ENCODE measurements at regions not wholly inside any gene's neighbourhood (a gene's known extent, or its start where the extent isn't known, plus 50 kb on each side); places are given as distances from the start of the nearest gene placed in this dataset.

- Histone ChIP-seq H3K4me1 (ENCODE audit: insufficient read depth, low read length) (no peaks in the 10 kb centered on the region), H3K27ac (ENCODE audit: low read depth, low read length) (no peak overlapping the region), H3K4me3 (ENCODE audit: low read length) (no peak overlapping the region), H3K36me3 (ENCODE audit: insufficient read depth, low read length) (no peaks in the 10 kb centered on the region), H3K27me3 (ENCODE audit: insufficient read depth, low read length, poor library complexity, severe bottlenecking) (no peaks in the 10 kb centered on the region), H3K9me3 (ENCODE audit: low read length) (no peaks in the 10 kb centered on the region)
- no peaks in the 10 kb centered on the region for H3K9me3 Mint-ChIP-seq
- CTCF ChIA-PET, result no interaction called here
- no peaks in the 10 kb centered on the region for H3K36me3 Mint-ChIP-seq
- H3K4me3 Mint-ChIP-seq, result no peak overlapping the region
- no peaks in the 10 kb centered on the region for H3K4me1 Mint-ChIP-seq
- POLR2A ChIA-PET, result no interaction called here
- peaks cover 0 to 1% of the 10 kb centered on the region in 2 donors for H3K27me3 Mint-ChIP-seq
- DNase-seq, result no peak
- no peak overlapping the region for H3K27ac Mint-ChIP-seq
These were observed 628.2 kb downstream of the NTRK3 start for GRCh38 chr15:87628311-87628710.

GRCh38 chr15:87626860-87627259 lies 629.7 kb downstream of the NTRK3 start:
- H3K27ac ChIP-seq (ENCODE audit: low read depth, low read length), result no peak overlapping the region
- no peak overlapping the region for H3K4me3 Mint-ChIP-seq
- H3K4me1 ChIP-seq (ENCODE audit: insufficient read depth, low read length), result no peaks in the 10 kb centered on the region
- peaks cover 0 to under 1% (median 0%) of the 10 kb centered on the region in 3 donors for H3K36me3 Mint-ChIP-seq
- ChIA-PET CTCF (no interaction called here), POLR2A (no interaction called here)
- DNase-seq, result no peak
- peaks cover 0 to 5% (median 2%) of the 10 kb centered on the region in 5 donors for H3K9me3 Mint-ChIP-seq
- H3K27me3 Mint-ChIP-seq, result peaks cover 0 to under 1% of the 10 kb centered on the region in 2 donors
- H3K36me3 ChIP-seq (ENCODE audit: insufficient read depth, low read length), result no peaks in the 10 kb centered on the region
- H3K4me3 ChIP-seq (ENCODE audit: low read length), result no peak overlapping the region
- H3K27me3 ChIP-seq (ENCODE audit: insufficient read depth, low read length, poor library complexity, severe bottlenecking), result no peaks in the 10 kb centered on the region
- H3K27ac Mint-ChIP-seq, result no peak overlapping the region
- no peaks in the 10 kb centered on the region for H3K4me1 Mint-ChIP-seq
- H3K9me3 ChIP-seq (ENCODE audit: low read length), result no peaks in the 10 kb centered on the region

- no peaks in the 10 kb centered on the region for H3K36me3 ChIP-seq (ENCODE audit: insufficient read depth, low read length)
- no peaks in the 10 kb centered on the region for H3K27me3 ChIP-seq (ENCODE audit: insufficient read depth, low read length, poor library complexity, severe bottlenecking)
- no peaks in the 10 kb centered on the region for H3K4me1 ChIP-seq (ENCODE audit: insufficient read depth, low read length)
- H3K27ac Mint-ChIP-seq, result no peak overlapping the region
- CTCF ChIA-PET, result no interaction called here
- no peak overlapping the region for H3K4me3 Mint-ChIP-seq
- no peak overlapping the region for H3K4me3 ChIP-seq (ENCODE audit: low read length)
- POLR2A ChIA-PET, result no interaction called here
- H3K27ac ChIP-seq (ENCODE audit: low read depth, low read length), result no peak overlapping the region
- H3K4me1 Mint-ChIP-seq, result peaks cover 0 to 2% (median 0%) of the 10 kb centered on the region in 3 donors
- DNase-seq, result no peak
- peaks cover 0 to 3% of the 10 kb centered on the region in 2 donors for H3K27me3 Mint-ChIP-seq
- peaks cover 0 to 1% (median 0%) of the 10 kb centered on the region in 3 donors for H3K36me3 Mint-ChIP-seq
- no peaks in the 10 kb centered on the region for H3K9me3 ChIP-seq (ENCODE audit: low read length)
- H3K9me3 Mint-ChIP-seq, result peaks cover 0 to 6% (median 3%) of the 10 kb centered on the region in 5 donors
These were observed 632.7 kb downstream of the NTRK3 start for GRCh38 chr15:87623832-87624231.

DNA sequence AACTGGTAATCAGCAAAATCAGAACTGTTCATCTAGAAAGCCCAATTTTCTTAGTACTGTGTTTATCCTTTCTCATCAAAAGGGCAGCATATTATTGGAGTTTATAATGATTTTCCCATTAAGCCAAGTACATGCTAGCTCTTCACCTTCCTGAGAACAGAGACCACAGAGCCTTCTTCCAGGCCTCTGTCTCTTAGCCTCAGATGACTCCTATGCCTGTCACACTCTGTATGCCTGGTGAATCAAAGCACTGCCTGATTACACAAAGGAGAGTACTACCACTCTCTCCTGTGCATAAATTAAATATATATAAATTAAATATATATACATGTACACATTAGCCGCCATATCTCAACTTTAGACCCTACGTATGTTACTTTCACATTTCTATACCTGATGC lies 636.1 kb downstream of the NTRK3 start:
- Mint-ChIP-seq H3K4me1 (peaks cover 0 to 5% (median 0%) of the 10 kb centered on the region in 3 donors), H3K27ac (no peak overlapping the region), H3K27me3 (peaks cover 0 to 3% of the 10 kb centered on the region in 2 donors), H3K9me3 (peaks cover 0 to 6% (median 3%) of the 10 kb centered on the region in 5 donors), H3K4me3 (no peak overlapping the region), H3K36me3 (peaks cover 0 to 1% (median 0%) of the 10 kb centered on the region in 3 donors)
- Histone ChIP-seq H3K9me3 (ENCODE audit: low read length) (no peaks in the 10 kb centered on the region), H3K27me3 (ENCODE audit: insufficient read depth, low read length, poor library complexity, severe bottlenecking) (no peaks in the 10 kb centered on the region), H3K4me3 (ENCODE audit: low read length) (no peak overlapping the region), H3K36me3 (ENCODE audit: insufficient read depth, low read length) (no peaks in the 10 kb centered on the region), H3K27ac (ENCODE audit: low read depth, low read length) (no peak overlapping the region), H3K4me1 (ENCODE audit: insufficient read depth, low read length) (no peaks in the 10 kb centered on the region)
- ChIA-PET CTCF (no interaction called here), POLR2A (no interaction called here)
- DNase-seq, result no peak

GRCh38 chr15:87619161-87619960 lies 637.2 kb downstream of the NTRK3 start:
- H3K9me3 Mint-ChIP-seq, result peaks cover 0 to 6% (median 6%) of the 10 kb centered on the region in 5 donors
- H3K27ac ChIP-seq (ENCODE audit: low read depth, low read length), result no peak overlapping the region
- no peak overlapping the region for H3K4me3 ChIP-seq (ENCODE audit: low read length)
- H3K27ac Mint-ChIP-seq, result no peak overlapping the region
- no peaks in the 10 kb centered on the region for H3K36me3 ChIP-seq (ENCODE audit: insufficient read depth, low read length)
- ChIA-PET POLR2A (no interaction called here), CTCF (no interaction called here)
- peaks cover 0 to 1% (median 0%) of the 10 kb centered on the region in 3 donors for H3K36me3 Mint-ChIP-seq
- peaks cover 0 to 9% of the 10 kb centered on the region in 2 donors for H3K27me3 Mint-ChIP-seq
- H3K27me3 ChIP-seq (ENCODE audit: insufficient read depth, low read length, poor library complexity, severe bottlenecking), result no peaks in the 10 kb centered on the region
- peaks cover 0 to 5% (median 0%) of the 10 kb centered on the region in 3 donors for H3K4me1 Mint-ChIP-seq
- H3K4me1 ChIP-seq (ENCODE audit: insufficient read depth, low read length), result no peaks in the 10 kb centered on the region
- no peaks in the 10 kb centered on the region for H3K9me3 ChIP-seq (ENCODE audit: low read length)
- no peak for DNase-seq
- H3K4me3 Mint-ChIP-seq, result no peak overlapping the region

GRCh38 chr15:87618203-87618725 lies 638.3 kb downstream of the NTRK3 start:
- peaks cover 0 to 1% (median 0%) of the 10 kb centered on the region in 3 donors for H3K36me3 Mint-ChIP-seq
- no peak overlapping the region for H3K4me3 Mint-ChIP-seq
- H3K27ac Mint-ChIP-seq, result no peak overlapping the region
- no peak for DNase-seq
- no peak overlapping the region for H3K27ac ChIP-seq (ENCODE audit: low read depth, low read length)
- H3K4me1 Mint-ChIP-seq, result peaks cover 0 to 5% (median 0%) of the 10 kb centered on the region in 3 donors
- H3K36me3 ChIP-seq (ENCODE audit: insufficient read depth, low read length), result no peaks in the 10 kb centered on the region
- H3K27me3 ChIP-seq (ENCODE audit: insufficient read depth, low read length, poor library complexity, severe bottlenecking), result no peaks in the 10 kb centered on the region
- ChIA-PET POLR2A (no interaction called here), CTCF (no interaction called here)
- no peaks in the 10 kb centered on the region for H3K4me1 ChIP-seq (ENCODE audit: insufficient read depth, low read length)
- H3K9me3 ChIP-seq (ENCODE audit: low read length), result no peaks in the 10 kb centered on the region
- peaks cover 0 to 9% of the 10 kb centered on the region in 2 donors for H3K27me3 Mint-ChIP-seq
- H3K4me3 ChIP-seq (ENCODE audit: low read length), result no peak overlapping the region
- H3K9me3 Mint-ChIP-seq, result peaks cover 0 to 6% (median 6%) of the 10 kb centered on the region in 5 donors

DNA sequence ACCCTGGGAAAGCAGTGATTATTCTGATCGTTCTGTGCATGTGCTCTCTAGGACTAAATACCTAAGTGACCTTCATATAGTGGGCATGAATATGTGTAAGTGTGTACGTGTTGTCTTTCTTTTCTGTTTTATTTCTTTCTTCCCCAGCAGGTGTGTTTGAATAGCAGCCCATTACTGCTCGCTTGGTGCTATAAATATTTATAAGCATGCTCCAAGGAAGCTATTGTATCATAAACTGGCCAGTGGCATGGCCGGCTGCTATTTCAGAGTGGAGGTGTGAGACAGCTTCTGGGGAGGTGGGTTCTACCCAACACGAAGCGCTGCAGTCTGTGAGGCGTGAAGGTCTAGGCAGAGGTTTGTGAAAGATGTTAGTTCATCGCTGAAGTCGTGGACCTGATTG lies 641.8 kb downstream of the NTRK3 start:
- peaks cover 0 to 4% (median 0%) of the 10 kb centered on the region in 5 donors for H3K9me3 Mint-ChIP-seq
- H3K4me1 Mint-ChIP-seq, result peaks cover 0 to 5% (median 0%) of the 10 kb centered on the region in 3 donors
- H3K27me3 Mint-ChIP-seq, result peaks cover 0 to 6% of the 10 kb centered on the region in 2 donors
- Histone ChIP-seq H3K4me3 (ENCODE audit: low read length) (no peak overlapping the region), H3K27me3 (ENCODE audit: insufficient read depth, low read length, poor library complexity, severe bottlenecking) (no peaks in the 10 kb centered on the region), H3K36me3 (ENCODE audit: insufficient read depth, low read length) (no peaks in the 10 kb centered on the region), H3K27ac (ENCODE audit: low read depth, low read length) (no peak overlapping the region), H3K9me3 (ENCODE audit: low read length) (no peaks in the 10 kb centered on the region), H3K4me1 (ENCODE audit: insufficient read depth, low read length) (no peaks in the 10 kb centered on the region)
- CTCF ChIA-PET, result no interaction called here
- POLR2A ChIA-PET, result no interaction called here
- no peaks in the 10 kb centered on the region for H3K36me3 Mint-ChIP-seq
- no peak for DNase-seq
- no peak overlapping the region for H3K27ac Mint-ChIP-seq
- H3K4me3 Mint-ChIP-seq, result no peak overlapping the region

GRCh38 chr15:87610366-87610765 lies 646.2 kb downstream of the NTRK3 start:
- no peaks in the 10 kb centered on the region for H3K9me3 ChIP-seq (ENCODE audit: low read length)
- peaks cover 0 to 6% of the 10 kb centered on the region in 2 donors for H3K27me3 Mint-ChIP-seq
- no peak overlapping the region for H3K27ac ChIP-seq (ENCODE audit: low read depth, low read length)
- H3K4me1 Mint-ChIP-seq, result no peaks in the 10 kb centered on the region
- H3K36me3 ChIP-seq (ENCODE audit: insufficient read depth, low read length), result no peaks in the 10 kb centered on the region
- POLR2A ChIA-PET, result no interaction called here
- H3K4me1 ChIP-seq (ENCODE audit: insufficient read depth, low read length), result no peaks in the 10 kb centered on the region
- H3K4me3 ChIP-seq (ENCODE audit: low read length), result no peak overlapping the region
- CTCF ChIA-PET, result no interaction called here
- H3K27me3 ChIP-seq (ENCODE audit: insufficient read depth, low read length, poor library complexity, severe bottlenecking), result no peaks in the 10 kb centered on the region
- no peak overlapping the region for H3K4me3 Mint-ChIP-seq
- no peak for DNase-seq
- H3K36me3 Mint-ChIP-seq, result no peaks in the 10 kb centered on the region
- no peak overlapping the region for H3K27ac Mint-ChIP-seq
- H3K9me3 Mint-ChIP-seq, result peaks cover 0 to 6% (median 0%) of the 10 kb centered on the region in 5 donors
